Endothelial cell of umbilical vein (primary cell): ENCODE measurements at regions not wholly inside any gene's neighbourhood (a gene's known extent, or its start where the extent isn't known, plus 50 kb on each side); places are given as distances from the start of the nearest gene placed in this dataset.

Experiments
- EZH2 ChIP-seq: IDR thresholded peaks from 2 replicates; pipeline ENCODE4 v1.6.1; 2012; ENCODE audit warnings: borderline replicate concordance, low read depth, mild to moderate bottlenecking, moderate library complexity, low read length, inconsistent platforms; ENCODE audit not compliant: severe bottlenecking
- FOS ChIP-seq: IDR thresholded peaks from 2 replicates; pipeline ENCODE4 v1.6.1; 2011; ENCODE audit warnings: mild to moderate bottlenecking, low read length, moderate library complexity, borderline replicate concordance; ENCODE audit not compliant: insufficient read depth
- GATA2 ChIP-seq: IDR thresholded peaks from 2 replicates; pipeline ENCODE4 v1.7.0; 2011; ENCODE audit warnings: low read depth, mild to moderate bottlenecking, moderate library complexity, mixed read lengths, low read length; ENCODE audit not compliant: insufficient read length, insufficient read depth
- JUN ChIP-seq: IDR thresholded peaks from 2 replicates; pipeline ENCODE4 v1.6.1; 2011; ENCODE audit warnings: borderline replicate concordance, low read depth; ENCODE audit not compliant: insufficient read length, insufficient read depth
- MYC ChIP-seq: IDR thresholded peaks from one replicate; pipeline ENCODE4 v1.6.1; 2011; ENCODE audit warnings: mild to moderate bottlenecking, low read depth, low read length
- POLR2A ChIP-seq: IDR thresholded peaks from 2 replicates; pipeline ENCODE4 v1.6.1; 2012; ENCODE audit warnings: low read depth, mild to moderate bottlenecking, control low read depth, low read length
- POLR2AphosphoS5 ChIP-seq: IDR thresholded peaks from 2 replicates; pipeline ENCODE4 v1.6.1; 2012; ENCODE audit warnings: low read depth, mild to moderate bottlenecking, control low read depth, low read length, moderate library complexity; ENCODE audit not compliant: insufficient read depth
- TF ChIP-seq, protein P1 (sequence below): IDR thresholded peaks from 2 replicates; pipeline ENCODE4 v1.6.1; 2011; ENCODE audit not compliant: insufficient read depth, insufficient read length
- TF ChIP-seq, protein P2 (sequence below), 2 donors: IDR thresholded peaks; 1 replicate in 1 of 2; 2 replicates in 1 of 2; pipeline ENCODE4 v1.5.1; 2011; ENCODE audit warnings: low read length in 2 of 2, mild to moderate bottlenecking in 2 of 2, moderate library complexity in 2 of 2, control low read depth in 1 of 2, inconsistent platforms in 1 of 2, low read depth in 1 of 2; ENCODE audit not compliant: insufficient read depth in 1 of 2; ENCODE audit errors: extremely low read depth in 1 of 2

DNA sequence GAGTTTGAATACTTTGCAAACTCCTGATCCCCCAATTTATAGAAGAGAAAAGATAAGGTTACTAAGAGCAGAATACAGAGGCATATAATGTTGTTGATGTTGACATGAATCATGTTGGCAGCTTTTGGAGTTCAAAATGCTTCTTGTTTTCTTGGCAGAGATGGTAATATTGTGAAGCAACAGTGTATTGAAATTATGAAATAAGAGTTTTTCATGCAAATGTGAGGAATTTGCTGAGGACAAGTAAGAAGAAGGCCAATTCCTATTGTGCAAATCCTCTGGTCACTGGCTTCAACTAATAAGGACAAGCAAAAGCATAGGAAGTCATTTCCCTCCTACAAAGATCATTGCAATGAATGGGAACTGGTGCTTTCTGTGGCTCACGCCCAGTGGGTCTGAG is 126.9 kb upstream of the CHL1 start:
- TF ChIP-seq, protein P1, sequence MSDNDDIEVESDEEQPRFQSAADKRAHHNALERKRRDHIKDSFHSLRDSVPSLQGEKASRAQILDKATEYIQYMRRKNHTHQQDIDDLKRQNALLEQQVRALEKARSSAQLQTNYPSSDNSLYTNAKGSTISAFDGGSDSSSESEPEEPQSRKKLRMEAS, result no peak
- TF ChIP-seq, protein P2, sequence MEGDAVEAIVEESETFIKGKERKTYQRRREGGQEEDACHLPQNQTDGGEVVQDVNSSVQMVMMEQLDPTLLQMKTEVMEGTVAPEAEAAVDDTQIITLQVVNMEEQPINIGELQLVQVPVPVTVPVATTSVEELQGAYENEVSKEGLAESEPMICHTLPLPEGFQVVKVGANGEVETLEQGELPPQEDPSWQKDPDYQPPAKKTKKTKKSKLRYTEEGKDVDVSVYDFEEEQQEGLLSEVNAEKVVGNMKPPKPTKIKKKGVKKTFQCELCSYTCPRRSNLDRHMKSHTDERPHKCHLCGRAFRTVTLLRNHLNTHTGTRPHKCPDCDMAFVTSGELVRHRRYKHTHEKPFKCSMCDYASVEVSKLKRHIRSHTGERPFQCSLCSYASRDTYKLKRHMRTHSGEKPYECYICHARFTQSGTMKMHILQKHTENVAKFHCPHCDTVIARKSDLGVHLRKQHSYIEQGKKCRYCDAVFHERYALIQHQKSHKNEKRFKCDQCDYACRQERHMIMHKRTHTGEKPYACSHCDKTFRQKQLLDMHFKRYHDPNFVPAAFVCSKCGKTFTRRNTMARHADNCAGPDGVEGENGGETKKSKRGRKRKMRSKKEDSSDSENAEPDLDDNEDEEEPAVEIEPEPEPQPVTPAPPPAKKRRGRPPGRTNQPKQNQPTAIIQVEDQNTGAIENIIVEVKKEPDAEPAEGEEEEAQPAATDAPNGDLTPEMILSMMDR (IDR thresholded peaks at IDR 0.05; ENCODE audit: extremely low read depth in 1 of 2, insufficient read depth in 1 of 2, low read depth in 1 of 2, low read length in 2 of 2), result no peak
- TF ChIP-seq POLR2A (no peak), POLR2AphosphoS5 (no peak), EZH2 (no peak), FOS (no peak), JUN (no peak), GATA2 (no peak), MYC (no peak)
